ENCODE measurements at regions not wholly inside any gene's neighbourhood (a gene's known extent, or its start where the extent isn't known, plus 50 kb on each side); places are given as distances from the start of the nearest gene placed in this dataset.

DNA sequence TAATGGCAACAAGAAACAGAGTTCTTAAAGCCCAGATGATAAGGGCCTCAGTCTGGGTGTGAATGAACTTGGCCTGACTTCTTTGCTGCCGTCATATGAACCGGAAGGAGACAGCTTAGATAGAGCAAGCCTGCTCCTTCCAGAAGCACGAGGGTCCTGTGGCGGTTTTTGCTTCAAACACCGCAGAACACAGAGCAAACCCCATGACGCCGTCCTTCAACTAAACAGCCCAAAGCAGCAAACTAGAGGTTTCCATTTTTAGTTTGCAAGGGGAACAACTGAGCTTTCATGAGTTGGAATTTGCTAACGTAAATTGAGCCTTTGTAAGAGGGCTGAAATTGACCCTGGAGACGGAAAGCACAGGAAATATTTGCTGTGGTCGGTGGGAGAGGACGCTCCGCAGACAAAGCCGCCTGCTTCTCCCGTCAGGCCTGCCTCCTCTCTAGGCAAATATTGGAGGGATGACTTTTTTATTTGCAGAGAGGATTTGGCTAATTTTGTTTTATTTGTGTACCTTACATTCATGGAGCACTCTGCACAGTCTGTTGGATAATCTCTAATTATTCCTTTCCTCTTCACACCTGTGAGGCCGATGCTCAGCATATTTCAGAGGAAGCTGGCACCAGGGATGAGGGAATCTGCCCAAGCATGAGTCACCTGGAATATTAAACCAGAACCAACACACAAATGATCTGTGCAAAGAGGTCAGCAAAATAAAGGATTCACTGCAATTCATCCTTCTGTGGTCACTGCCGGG, 134.0 kb upstream of the NCK2 start:
- POLR2A ChIA-PET, result no interaction called here
- DNase-seq, result no peak
- no peaks in the 10 kb centered on the region for H3K4me1 Mint-ChIP-seq (ENCODE audit: low read depth)
- ATAC-seq, result no peak
- no peaks in the 10 kb centered on the region for H3K36me3 Mint-ChIP-seq (ENCODE audit: low read depth)
- CTCF ChIA-PET, result no interaction called here
- H3K27me3 Mint-ChIP-seq (ENCODE audit: low read depth), result peaks cover 3% of the 10 kb centered on the region
- H3K4me3 Mint-ChIP-seq, result no peak overlapping the region
- H3K9me3 Mint-ChIP-seq (ENCODE audit: insufficient read depth), result no peaks in the 10 kb centered on the region
- H3K27ac Mint-ChIP-seq, result no peak overlapping the region

DNA sequence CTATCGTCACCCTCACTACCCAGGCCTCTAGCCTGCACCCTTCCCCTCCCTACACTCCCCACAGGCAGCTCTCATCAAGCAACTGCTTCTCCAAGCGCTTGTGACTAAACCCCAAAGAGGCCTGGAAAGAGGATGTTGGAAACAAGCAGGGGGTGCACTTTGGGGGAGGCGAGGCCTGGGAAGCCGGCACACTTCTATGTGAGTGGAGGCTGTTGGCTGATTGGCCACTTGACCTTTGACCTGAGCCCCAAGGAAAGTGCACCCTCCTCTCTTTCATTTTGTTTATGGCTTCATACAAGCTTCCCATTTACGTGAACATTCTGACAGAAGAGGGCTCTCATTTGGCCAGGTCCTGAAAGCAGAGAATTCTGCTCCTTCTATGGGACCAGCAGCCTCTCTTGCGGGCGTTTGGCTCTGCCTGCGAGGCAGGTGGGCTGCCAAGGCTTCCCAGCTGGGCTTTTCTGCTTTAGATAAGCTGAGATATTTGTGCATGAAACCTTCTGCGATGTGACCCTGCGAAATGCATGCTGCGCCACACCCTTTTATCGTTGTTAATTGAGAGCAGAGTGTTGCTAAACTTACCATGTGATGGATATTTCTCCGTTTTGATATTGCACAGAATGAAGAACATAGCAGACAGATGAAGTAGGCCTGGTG, 134.8 kb upstream of the NCK2 start:
- H3K9me3 Mint-ChIP-seq (ENCODE audit: insufficient read depth), result no peaks in the 10 kb centered on the region
- CTCF ChIA-PET, result no interaction called here
- H3K27me3 Mint-ChIP-seq (ENCODE audit: low read depth), result peaks cover 4% of the 10 kb centered on the region
- no peak for ATAC-seq
- POLR2A ChIA-PET, result no interaction called here
- H3K4me1 Mint-ChIP-seq (ENCODE audit: low read depth), result no peaks in the 10 kb centered on the region
- no peak for DNase-seq
- H3K27ac Mint-ChIP-seq, result no peak overlapping the region
- H3K4me3 Mint-ChIP-seq, result no peak overlapping the region
- no peaks in the 10 kb centered on the region for H3K36me3 Mint-ChIP-seq (ENCODE audit: low read depth)

DNA sequence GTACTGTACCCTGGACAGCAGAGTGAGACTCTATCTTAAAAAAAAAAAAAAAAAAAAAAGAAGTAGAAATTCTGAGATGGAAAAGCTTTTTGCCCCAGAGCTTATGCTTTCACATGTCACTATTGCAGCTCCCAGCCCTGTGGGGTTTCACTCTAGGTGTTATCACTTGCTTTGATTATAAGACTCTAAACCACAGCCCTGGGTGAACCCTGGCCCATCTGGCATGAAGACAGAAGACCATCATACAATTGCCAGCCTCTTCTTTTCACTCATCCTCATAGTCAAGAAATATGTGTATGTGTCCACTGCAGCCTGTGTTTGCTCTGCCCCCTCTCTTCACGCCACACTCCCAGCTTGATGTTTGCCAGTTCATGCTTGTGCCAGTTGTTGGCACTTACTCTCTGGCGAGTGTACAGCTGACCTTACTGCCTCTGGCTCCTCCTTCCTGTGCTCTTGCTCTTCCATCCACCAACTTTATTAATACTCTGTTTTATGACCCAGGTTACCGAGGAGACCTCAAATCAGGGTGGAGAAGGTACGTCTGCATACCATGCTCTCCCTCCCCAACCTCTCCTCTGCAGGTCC, 136.7 kb upstream of the NCK2 start:
- Mint-ChIP-seq H3K4me1 (ENCODE audit: low read depth) (no peaks in the 10 kb centered on the region), H3K27me3 (ENCODE audit: low read depth) (peaks cover 7% of the 10 kb centered on the region), H3K36me3 (ENCODE audit: low read depth) (no peaks in the 10 kb centered on the region), H3K4me3 (no peak overlapping the region), H3K27ac (no peak overlapping the region), H3K9me3 (ENCODE audit: insufficient read depth) (no peaks in the 10 kb centered on the region)
- CTCF ChIA-PET, result no interaction called here
- ATAC-seq (no peak), DNase-seq (no peak)
- POLR2A ChIA-PET, result no interaction called here

DNA sequence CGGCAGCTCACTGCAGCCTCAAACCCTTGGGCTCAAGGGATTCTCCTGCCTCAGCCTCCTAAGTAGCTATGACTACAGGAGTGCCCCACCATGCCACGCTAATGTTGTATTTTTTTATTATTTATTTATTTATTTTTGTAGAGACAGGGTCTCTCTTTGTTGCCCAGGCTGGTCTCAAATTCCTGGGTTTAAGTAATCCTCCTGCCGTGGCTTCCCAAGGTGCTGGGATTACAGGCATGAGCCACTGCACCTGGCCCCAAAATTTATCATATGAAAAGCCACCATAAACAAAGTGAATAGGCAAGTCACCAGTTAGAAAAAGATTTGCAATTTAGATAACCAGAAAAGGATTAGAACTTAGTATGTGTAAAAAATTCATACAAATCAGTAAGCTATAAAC, 138.6 kb upstream of the NCK2 start:
- Mint-ChIP-seq H3K36me3 (ENCODE audit: low read depth) (no peaks in the 10 kb centered on the region), H3K27me3 (ENCODE audit: low read depth) (peaks cover 9% of the 10 kb centered on the region), H3K4me1 (ENCODE audit: low read depth) (no peaks in the 10 kb centered on the region), H3K9me3 (ENCODE audit: insufficient read depth) (no peaks in the 10 kb centered on the region), H3K4me3 (no peak overlapping the region), H3K27ac (no peak overlapping the region)
- DNase-seq (no peak), ATAC-seq (no peak)
- ChIA-PET POLR2A (no interaction called here), CTCF (no interaction called here)

DNA sequence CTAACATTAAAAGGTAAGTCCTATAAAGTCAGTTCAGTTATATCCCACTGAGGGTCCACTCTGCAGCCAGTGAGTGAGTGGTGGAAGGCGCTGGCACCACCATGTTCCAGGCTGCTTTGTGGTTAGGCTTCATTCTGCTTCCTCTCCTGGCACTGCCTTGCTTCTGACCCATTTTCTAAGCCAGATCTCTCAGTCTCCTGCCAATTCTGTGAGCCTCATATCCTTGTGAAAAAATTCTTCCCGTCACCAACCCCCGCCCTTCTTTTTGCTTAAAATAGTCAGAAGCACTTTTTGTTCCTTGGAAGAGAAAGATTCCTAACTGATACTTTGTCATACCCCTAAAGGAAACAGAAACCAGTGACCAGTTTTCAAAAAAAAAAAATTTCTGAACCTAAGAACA, 139.8 kb upstream of the NCK2 start:
- no peak for DNase-seq
- no peaks in the 10 kb centered on the region for H3K36me3 Mint-ChIP-seq (ENCODE audit: low read depth)
- H3K27ac Mint-ChIP-seq, result no peak overlapping the region
- H3K4me3 Mint-ChIP-seq, result no peak overlapping the region
- no peak for ATAC-seq
- ChIA-PET POLR2A (no interaction called here), CTCF (interaction anchor here (0.6 to 0.7 kb wide), 3 partner anchors 22 to 480 kb away, joined by 3 read pairs; no protein-coding TSS in a partner anchor)
- no peaks in the 10 kb centered on the region for H3K4me1 Mint-ChIP-seq (ENCODE audit: low read depth)
- no peaks in the 10 kb centered on the region for H3K9me3 Mint-ChIP-seq (ENCODE audit: insufficient read depth)
- peaks cover 9% of the 10 kb centered on the region for H3K27me3 Mint-ChIP-seq (ENCODE audit: low read depth)

DNA sequence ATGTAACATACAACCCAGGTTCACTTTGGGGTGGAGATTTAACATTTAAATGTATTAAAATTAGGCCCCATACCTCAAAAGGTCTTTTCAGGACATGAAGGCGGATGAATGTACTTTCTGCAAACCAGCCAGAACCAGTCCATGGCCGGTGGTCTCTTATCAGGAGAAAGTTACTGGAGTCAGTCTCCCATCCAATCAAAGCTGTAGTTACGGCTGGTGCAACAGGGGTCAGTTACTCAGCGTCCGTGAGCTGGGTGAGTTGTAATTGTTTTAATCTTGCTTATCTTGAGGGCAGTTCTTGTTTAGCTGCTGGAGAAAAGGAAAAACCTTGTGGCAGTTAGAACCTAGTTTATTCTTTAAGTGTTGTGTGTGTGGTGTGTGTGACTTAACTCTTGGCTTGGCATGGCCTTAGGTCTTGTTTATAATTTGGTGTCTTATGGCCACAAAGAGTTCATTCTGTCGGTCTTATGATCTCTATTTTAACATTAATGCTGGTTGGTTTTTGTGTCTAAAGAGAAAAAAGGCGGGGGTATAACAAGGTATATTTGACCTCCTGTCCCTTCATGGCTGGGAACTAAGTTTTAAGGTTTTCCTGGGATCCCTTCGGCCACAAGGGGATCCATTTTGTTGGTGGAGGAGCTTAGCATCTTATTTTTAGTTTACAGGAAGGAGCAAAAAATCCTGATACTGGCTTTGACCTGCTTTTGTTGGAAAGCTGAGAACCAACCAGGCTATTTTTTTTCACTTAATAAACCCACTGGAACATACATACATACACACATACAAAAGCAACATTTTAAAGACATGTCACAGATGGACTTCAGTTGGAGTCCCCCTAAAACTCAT, 143.5 kb upstream of the NCK2 start:
- CTCF ChIA-PET, result no interaction called here
- ATAC-seq, result no peak
- DNase-seq, result no peak
- Mint-ChIP-seq H3K9me3 (ENCODE audit: insufficient read depth) (no peaks in the 10 kb centered on the region), H3K36me3 (ENCODE audit: low read depth) (no peaks in the 10 kb centered on the region), H3K27ac (no peak overlapping the region), H3K4me1 (ENCODE audit: low read depth) (peaks cover 3% of the 10 kb centered on the region), H3K4me3 (no peak overlapping the region), H3K27me3 (ENCODE audit: low read depth) (peaks cover 9% of the 10 kb centered on the region)
- POLR2A ChIA-PET, result no interaction called here

DNA sequence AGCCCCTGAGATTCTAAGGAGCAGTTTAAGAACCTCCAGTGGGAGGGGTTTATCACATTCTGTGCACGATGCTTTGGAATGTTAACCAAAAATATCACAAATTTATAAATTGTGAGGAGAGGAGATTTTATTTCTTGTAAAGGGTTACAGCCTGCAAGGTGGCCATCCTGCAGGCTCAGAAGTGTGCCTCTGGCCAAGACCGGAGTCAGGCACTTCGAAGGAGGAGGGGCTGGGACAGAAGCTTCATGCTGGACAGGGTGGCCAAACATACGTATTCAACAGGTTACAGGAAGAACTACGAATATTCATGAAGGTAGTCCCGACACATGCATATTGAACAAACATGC, 144.1 kb upstream of the NCK2 start:
- no peak for ATAC-seq
- Mint-ChIP-seq H3K27ac (no peak overlapping the region), H3K4me3 (no peak overlapping the region), H3K36me3 (ENCODE audit: low read depth) (no peaks in the 10 kb centered on the region), H3K9me3 (ENCODE audit: insufficient read depth) (no peaks in the 10 kb centered on the region), H3K4me1 (ENCODE audit: low read depth) (peaks cover 3% of the 10 kb centered on the region), H3K27me3 (ENCODE audit: low read depth) (peaks cover 9% of the 10 kb centered on the region)
- no peak for DNase-seq
- ChIA-PET POLR2A (no interaction called here), CTCF (no interaction called here)

DNA sequence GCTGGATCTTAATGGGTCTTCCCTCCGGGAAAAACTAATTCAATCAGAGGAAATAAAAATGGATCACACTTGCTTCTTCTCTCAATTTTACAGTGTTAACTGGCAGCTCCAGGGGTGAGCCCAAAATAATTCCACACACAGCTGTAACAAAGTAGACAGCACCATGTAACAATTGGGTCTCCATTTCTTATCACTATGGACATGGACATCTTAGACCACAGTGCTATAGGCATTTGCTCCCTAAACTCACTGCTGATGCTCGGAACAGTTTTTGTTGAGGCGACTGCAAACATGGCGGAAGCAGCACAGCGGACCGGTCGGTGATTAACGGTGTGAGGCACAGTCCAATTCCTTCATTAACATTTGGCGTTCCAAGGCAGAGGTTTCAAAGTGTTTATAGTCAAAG, 144.7 kb upstream of the NCK2 start:
- H3K4me1 Mint-ChIP-seq (ENCODE audit: low read depth), result peaks cover 3% of the 10 kb centered on the region
- H3K27ac Mint-ChIP-seq, result no peak overlapping the region
- ChIA-PET CTCF (no interaction called here), POLR2A (no interaction called here)
- H3K9me3 Mint-ChIP-seq (ENCODE audit: insufficient read depth), result no peaks in the 10 kb centered on the region
- no peak for ATAC-seq
- no peak overlapping the region for H3K4me3 Mint-ChIP-seq
- H3K36me3 Mint-ChIP-seq (ENCODE audit: low read depth), result no peaks in the 10 kb centered on the region
- no peak for DNase-seq
- peaks cover 6% of the 10 kb centered on the region for H3K27me3 Mint-ChIP-seq (ENCODE audit: low read depth)

DNA sequence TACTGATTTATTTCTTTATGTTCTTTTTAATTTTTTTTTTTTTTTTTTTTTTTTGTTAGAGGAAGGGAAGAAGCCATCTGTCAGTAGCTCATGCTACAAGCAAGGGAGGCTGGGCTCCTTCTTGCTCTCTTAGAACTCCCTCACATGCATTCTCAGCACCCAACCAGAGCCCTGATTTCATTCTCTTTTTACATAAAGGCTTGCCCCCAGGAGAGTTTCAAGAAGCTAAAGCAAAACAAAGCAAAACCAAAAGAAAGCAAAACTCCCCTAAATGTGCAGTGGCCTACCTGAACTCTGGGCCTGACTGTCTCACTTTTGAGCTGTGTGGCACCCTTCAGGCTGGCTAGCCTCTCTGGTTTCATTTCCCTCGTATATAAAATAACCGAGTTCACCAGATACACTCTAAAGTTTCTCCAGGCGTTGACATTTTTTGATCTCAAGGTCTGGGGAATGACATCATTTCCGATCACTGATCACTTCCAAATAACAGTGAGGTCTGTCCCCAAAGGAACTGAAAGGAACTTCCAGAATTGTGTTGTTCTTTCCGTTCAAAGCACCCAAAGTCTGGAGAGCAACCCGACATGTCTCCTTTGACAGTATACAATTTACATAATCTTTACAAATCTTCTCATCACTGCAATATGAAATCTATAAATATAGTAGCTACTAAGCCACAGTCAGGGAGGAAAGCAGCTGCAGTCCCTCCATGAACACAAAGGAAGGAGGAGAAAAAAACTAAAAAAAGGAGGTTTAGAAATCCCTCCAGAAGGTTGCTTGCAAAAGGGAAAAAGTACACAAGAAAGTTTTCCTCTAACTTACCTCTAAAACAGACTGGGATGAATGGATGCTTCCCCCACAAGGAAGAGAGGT, 145.6 kb upstream of the NCK2 start:
- no peak for ATAC-seq

DNA sequence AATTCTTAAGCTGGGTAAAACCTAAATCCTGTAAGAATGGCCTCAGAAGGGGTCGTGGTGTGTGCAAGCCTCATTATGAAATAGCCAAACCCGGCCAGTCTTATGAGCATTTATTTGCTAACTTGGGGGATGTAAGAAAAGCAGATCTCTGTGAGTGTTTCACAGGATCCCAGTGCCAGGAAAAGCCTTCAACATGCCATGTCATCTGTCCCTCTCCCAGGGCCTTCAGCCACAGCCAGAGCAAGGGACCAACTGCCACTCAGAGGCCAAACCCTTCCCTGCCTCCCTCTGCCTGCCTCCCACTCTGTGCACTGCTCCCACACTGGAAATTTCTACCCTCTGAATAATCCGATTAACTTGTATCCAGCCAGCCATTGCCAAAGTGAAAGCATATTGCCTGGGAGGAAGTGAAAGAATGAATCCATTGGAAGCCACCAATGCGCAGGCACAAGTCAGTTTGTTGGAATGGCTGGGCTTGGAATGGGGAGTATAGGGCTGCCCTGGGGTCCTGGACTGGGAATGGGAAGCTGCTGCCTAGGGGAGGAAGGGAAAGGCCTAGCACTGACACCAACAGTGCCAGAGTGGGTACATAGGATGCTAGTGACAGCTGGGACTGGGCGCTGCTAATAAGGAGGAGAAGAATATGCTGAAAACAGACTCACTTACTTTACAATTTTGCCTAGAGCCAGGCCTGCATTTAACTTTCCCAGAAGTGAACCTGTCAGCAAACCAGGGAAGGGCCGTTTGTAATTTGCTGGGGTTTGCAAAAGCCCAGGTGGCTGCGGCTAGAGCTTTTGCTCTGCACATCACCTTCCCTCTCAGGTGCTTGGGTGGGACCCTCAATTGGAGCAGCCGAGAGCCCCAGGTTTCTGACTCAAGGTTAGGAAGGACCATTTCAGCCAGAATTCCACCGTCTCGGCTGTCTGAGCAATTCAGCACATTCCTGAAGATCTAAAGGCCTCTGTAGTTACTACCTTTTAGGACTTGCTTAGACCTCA, 146.6 kb upstream of the NCK2 start:
- H3K36me3 Mint-ChIP-seq (ENCODE audit: low read depth), result no peaks in the 10 kb centered on the region
- H3K27ac Mint-ChIP-seq, result no peak overlapping the region
- peaks cover 2% of the 10 kb centered on the region for H3K27me3 Mint-ChIP-seq (ENCODE audit: low read depth)
- no peaks in the 10 kb centered on the region for H3K9me3 Mint-ChIP-seq (ENCODE audit: insufficient read depth)
- no peak for DNase-seq
- no peak for ATAC-seq
- ChIA-PET POLR2A (no interaction called here), CTCF (interaction anchor here (2.8 kb wide), 1 partner anchor 21 kb away, joined by 10 read pairs; no protein-coding TSS in a partner anchor)
- H3K4me1 Mint-ChIP-seq (ENCODE audit: low read depth), result peaks cover 3% of the 10 kb centered on the region
- no peak overlapping the region for H3K4me3 Mint-ChIP-seq

More for the DNA sequence above, 145.6 kb upstream of the NCK2 start:
- Mint-ChIP-seq H3K27ac (no peak overlapping the region), H3K9me3 (ENCODE audit: insufficient read depth) (no peaks in the 10 kb centered on the region), H3K27me3 (ENCODE audit: low read depth) (peaks cover 5% of the 10 kb centered on the region), H3K36me3 (ENCODE audit: low read depth) (no peaks in the 10 kb centered on the region), H3K4me1 (ENCODE audit: low read depth) (peaks cover 3% of the 10 kb centered on the region), H3K4me3 (no peak overlapping the region)
- ChIA-PET CTCF (no interaction called here), POLR2A (no interaction called here)
- no peak for DNase-seq
